ENCODE measurements at regions not wholly inside any gene's neighbourhood (a gene's known extent, or its start where the extent isn't known, plus 50 kb on each side); places are given as distances from the start of the nearest gene placed in this dataset.
"Not testable (repeated sequence)": the region's sequence is repeated elsewhere in the genome, so short reads cannot be mapped to it uniquely, and the experiment has no call there.

GRCh38 chr1:98304888-98305287 is 356.6 kb upstream of the SNX7 start:
- H3K27me3 Mint-ChIP-seq, result peaks cover 0 to 4% (median 0%) of the 10 kb centered on the region in 5 donors
- H3K9me3 Mint-ChIP-seq, result peaks cover 0 to 6% (median 0%) of the 10 kb centered on the region in 9 donors
- DNase-seq (no peak), ATAC-seq (no peak)
- H3K36me3 Mint-ChIP-seq, result no peaks in the 10 kb centered on the region
- no peak overlapping the region for H3K4me3 Mint-ChIP-seq
- no peak overlapping the region for H3K27ac Mint-ChIP-seq
- peaks cover 0 to 6% (median 0%) of the 10 kb centered on the region in 4 donors for H3K4me1 Mint-ChIP-seq
- POLR2A ChIA-PET, result no interaction called here

DNA sequence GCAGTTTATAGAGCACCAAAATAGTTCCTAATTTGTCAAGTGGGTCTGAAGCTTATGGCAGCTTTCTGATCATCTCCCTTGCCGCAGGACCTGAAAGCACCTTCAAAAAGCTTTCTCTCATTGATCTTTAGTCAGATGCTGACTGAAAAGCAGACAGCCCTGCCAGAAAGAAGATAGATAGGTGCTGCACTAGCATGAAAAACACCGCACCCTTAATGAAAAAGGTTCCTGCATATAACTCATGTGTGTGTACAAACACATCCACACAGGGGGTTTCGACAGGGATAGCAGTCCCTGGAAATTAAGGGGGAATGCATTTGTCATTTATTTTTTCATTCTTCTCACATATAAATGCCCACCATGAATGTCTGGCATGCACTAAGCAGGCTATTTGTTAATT is 361.7 kb upstream of the SNX7 start:
- Mint-ChIP-seq H3K4me3 (no peak overlapping the region), H3K4me1 (no peaks in the 10 kb centered on the region), H3K36me3 (no peaks in the 10 kb centered on the region), H3K27ac (no peak overlapping the region), H3K27me3 (no peaks in the 10 kb centered on the region), H3K9me3 (peaks cover 0 to 3% (median 0%) of the 10 kb centered on the region in 9 donors)
- POLR2A ChIA-PET, result no interaction called here
- ATAC-seq (no peak), DNase-seq (no peak)

DNA sequence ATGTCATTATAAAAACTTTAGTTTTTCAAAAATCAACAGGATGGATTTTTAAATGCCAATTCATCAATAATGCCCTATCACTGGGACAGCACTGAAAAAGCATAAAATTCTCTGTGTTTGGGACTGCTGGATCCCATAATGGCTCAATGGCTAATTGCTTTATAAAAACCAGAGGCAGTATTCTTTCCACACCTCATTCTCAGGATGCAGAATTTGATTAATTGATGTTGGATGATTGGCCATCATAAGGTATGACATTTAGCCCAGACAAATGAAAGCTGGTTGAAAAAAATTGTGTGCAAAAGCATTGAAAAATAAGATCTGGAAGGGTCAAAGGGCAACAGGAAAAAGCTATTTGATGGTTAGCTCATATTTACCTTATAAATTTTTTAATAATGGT is 362.2 kb upstream of the SNX7 start:
- Mint-ChIP-seq H3K4me1 (no peaks in the 10 kb centered on the region), H3K9me3 (peaks cover 0 to 3% (median 0%) of the 10 kb centered on the region in 9 donors), H3K27me3 (no peaks in the 10 kb centered on the region), H3K27ac (no peak overlapping the region), H3K36me3 (no peaks in the 10 kb centered on the region), H3K4me3 (no peak overlapping the region)
- POLR2A ChIA-PET, result no interaction called here
- DNase-seq (no peak), ATAC-seq (no peak)

GRCh38 chr1:98298319-98298718 is 363.2 kb upstream of the SNX7 start:
- Mint-ChIP-seq H3K4me1 (no peaks in the 10 kb centered on the region), H3K36me3 (no peaks in the 10 kb centered on the region), H3K9me3 (peaks cover 0 to 3% (median 0%) of the 10 kb centered on the region in 9 donors), H3K4me3 (no peak overlapping the region), H3K27me3 (no peaks in the 10 kb centered on the region), H3K27ac (no peak overlapping the region)
- POLR2A ChIA-PET, result no interaction called here
- ATAC-seq (no peak), DNase-seq (no peak)

GRCh38 chr1:98296681-98297080 is 364.8 kb upstream of the SNX7 start:
- H3K36me3 Mint-ChIP-seq, result no peaks in the 10 kb centered on the region
- POLR2A ChIA-PET, result no interaction called here
- H3K27ac Mint-ChIP-seq, result no peak overlapping the region
- H3K4me1 Mint-ChIP-seq, result no peaks in the 10 kb centered on the region
- H3K27me3 Mint-ChIP-seq, result no peaks in the 10 kb centered on the region
- DNase-seq, result no peak
- H3K9me3 Mint-ChIP-seq, result no peaks in the 10 kb centered on the region
- no peak overlapping the region for H3K4me3 Mint-ChIP-seq
- no peak for ATAC-seq

DNA sequence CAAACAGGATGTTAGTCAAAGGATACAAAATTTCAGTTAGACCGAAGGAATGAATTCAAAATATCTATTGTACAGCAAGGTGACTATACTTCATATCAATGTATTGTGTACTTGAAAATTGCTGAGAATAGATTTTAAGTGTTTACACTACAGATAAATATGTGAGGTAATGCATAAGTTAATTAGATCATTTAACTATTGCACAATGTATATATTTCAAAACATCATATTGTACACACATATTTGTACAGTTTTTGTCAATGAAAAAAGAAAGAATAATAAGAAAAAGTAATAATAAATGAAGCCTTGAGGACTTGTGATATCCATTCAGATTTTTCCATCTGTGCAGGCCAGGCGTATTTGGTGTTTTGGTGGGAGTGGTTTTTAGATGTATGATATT is 367.4 kb upstream of the SNX7 start:
- Mint-ChIP-seq H3K27me3 (no peaks in the 10 kb centered on the region), H3K36me3 (no peaks in the 10 kb centered on the region), H3K27ac (no peak overlapping the region), H3K4me1 (no peaks in the 10 kb centered on the region), H3K4me3 (no peak overlapping the region), H3K9me3 (no peaks in the 10 kb centered on the region)
- ATAC-seq, result no peak
- DNase-seq, result no peak
- POLR2A ChIA-PET, result no interaction called here

GRCh38 chr1:98292994-98293393 is 368.5 kb upstream of the SNX7 start:
- no peak for DNase-seq
- no peaks in the 10 kb centered on the region for H3K9me3 Mint-ChIP-seq
- POLR2A ChIA-PET, result no interaction called here
- H3K4me1 Mint-ChIP-seq, result no peaks in the 10 kb centered on the region
- H3K27me3 Mint-ChIP-seq, result no peaks in the 10 kb centered on the region
- ATAC-seq, result no peak
- H3K4me3 Mint-ChIP-seq, result no peak overlapping the region
- H3K27ac Mint-ChIP-seq, result no peak overlapping the region
- H3K36me3 Mint-ChIP-seq, result no peaks in the 10 kb centered on the region

DNA sequence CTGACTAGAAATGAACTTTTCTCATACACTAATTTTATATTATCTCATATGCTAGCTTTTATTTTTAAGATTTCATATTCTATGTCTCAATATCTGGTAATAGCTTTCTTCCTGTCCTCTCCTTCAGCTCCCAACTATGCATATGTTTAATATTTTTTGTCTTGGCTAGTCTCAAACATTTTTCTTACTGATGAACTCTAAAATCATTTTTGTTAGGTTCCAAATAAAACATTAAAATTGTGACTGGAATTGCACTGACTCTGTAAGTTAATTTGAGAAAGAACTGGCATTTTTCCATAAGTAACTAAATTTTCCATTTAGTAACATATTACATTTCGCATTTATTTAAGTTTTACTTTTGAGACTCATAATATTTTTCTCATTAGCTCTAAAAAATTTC is 368.5 kb upstream of the DPYD start:
- H3K36me3 Mint-ChIP-seq, result no peaks in the 10 kb centered on the region
- H3K27ac Mint-ChIP-seq, result no peak overlapping the region
- POLR2A ChIA-PET, result no interaction called here
- H3K9me3 Mint-ChIP-seq, result peaks cover 0 to 1% (median 0%) of the 10 kb centered on the region in 9 donors
- DNase-seq (no peak), ATAC-seq (no peak)
- H3K4me3 Mint-ChIP-seq, result no peak overlapping the region
- no peaks in the 10 kb centered on the region for H3K27me3 Mint-ChIP-seq
- no peaks in the 10 kb centered on the region for H3K4me1 Mint-ChIP-seq

- no peaks in the 10 kb centered on the region for H3K27me3 Mint-ChIP-seq
- no peak for DNase-seq
- H3K4me1 Mint-ChIP-seq, result no peaks in the 10 kb centered on the region
- no peak overlapping the region for H3K27ac Mint-ChIP-seq
- H3K4me3 Mint-ChIP-seq, result no peak overlapping the region
- no peaks in the 10 kb centered on the region for H3K36me3 Mint-ChIP-seq
- peaks cover 0 to 4% (median 0%) of the 10 kb centered on the region in 9 donors for H3K9me3 Mint-ChIP-seq
- ATAC-seq, result no peak
- POLR2A ChIA-PET, result no interaction called here
Measured at GRCh38 chr1:98288494-98288893, 367.7 kb upstream of the DPYD start.

GRCh38 chr1:98287626-98288025 is 366.8 kb upstream of the DPYD start:
- no peak overlapping the region for H3K4me3 Mint-ChIP-seq
- POLR2A ChIA-PET, result no interaction called here
- no peak for ATAC-seq
- no peak for DNase-seq
- no peak overlapping the region for H3K27ac Mint-ChIP-seq
- H3K4me1 Mint-ChIP-seq, result no peaks in the 10 kb centered on the region
- no peaks in the 10 kb centered on the region for H3K36me3 Mint-ChIP-seq
- no peaks in the 10 kb centered on the region for H3K27me3 Mint-ChIP-seq
- peaks cover 0 to 4% (median 0%) of the 10 kb centered on the region in 9 donors for H3K9me3 Mint-ChIP-seq

- Mint-ChIP-seq H3K27ac (no peak overlapping the region), H3K9me3 (peaks cover 0 to 4% (median 0%) of the 10 kb centered on the region in 9 donors), H3K4me3 (no peak overlapping the region), H3K27me3 (no peaks in the 10 kb centered on the region), H3K4me1 (no peaks in the 10 kb centered on the region), H3K36me3 (no peaks in the 10 kb centered on the region)
- POLR2A ChIA-PET, result no interaction called here
- no peak for DNase-seq
- no peak for ATAC-seq
Measured at GRCh38 chr1:98286656-98287055, 365.8 kb upstream of the DPYD start.

DNA sequence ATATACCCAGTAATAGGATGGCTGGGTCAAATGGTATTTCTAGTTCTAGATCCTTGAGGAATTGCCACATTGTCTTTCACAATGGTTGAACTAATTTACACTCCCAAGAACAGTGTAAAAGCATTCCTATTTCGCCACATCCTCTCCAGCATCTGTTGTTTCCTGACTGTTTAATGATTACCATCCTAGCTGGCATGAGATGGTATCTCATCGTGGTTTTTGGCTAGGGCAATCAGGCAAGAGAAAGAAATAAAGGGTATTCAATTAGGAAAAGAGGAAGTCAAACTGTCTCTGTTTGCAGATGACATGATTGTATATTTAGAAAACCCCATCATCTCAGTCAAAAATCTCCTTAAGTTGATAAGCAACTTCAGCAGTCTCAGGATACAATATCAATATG is 364.5 kb upstream of the DPYD start:
- H3K4me1 Mint-ChIP-seq, H3K9me3 Mint-ChIP-seq, H3K27ac Mint-ChIP-seq, H3K4me3 Mint-ChIP-seq, DNase-seq, ATAC-seq, POLR2A ChIA-PET, H3K36me3 Mint-ChIP-seq, H3K27me3 Mint-ChIP-seq: not testable (repeated sequence)

- no peak for ATAC-seq
- Mint-ChIP-seq H3K4me1 (no peaks in the 10 kb centered on the region), H3K27me3 (no peaks in the 10 kb centered on the region), H3K36me3 (no peaks in the 10 kb centered on the region), H3K27ac (no peak overlapping the region), H3K4me3 (no peak overlapping the region), H3K9me3 (peaks cover 0 to 4% (median 0%) of the 10 kb centered on the region in 9 donors)
- no peak for DNase-seq
- POLR2A ChIA-PET, result no interaction called here
Measured at GRCh38 chr1:98280049-98280448, 359.2 kb upstream of the DPYD start.

DNA sequence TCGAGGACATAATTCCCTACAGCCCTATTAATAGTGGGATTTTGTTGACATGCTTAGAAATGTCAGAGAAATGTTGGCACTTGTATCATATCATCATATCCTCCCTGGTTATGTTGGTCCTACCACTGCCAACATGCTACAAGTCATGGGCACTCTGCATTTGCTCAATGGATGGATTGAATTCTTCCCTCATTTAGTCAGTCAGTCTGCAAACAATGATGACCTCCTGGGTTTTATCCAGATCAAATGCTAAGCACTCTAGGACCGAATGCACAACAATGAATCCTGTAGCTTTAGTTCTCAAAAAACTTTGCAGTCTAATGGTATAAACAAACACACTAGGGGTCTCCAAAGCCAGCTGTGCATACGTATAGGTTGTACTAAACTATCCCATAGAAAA is 357.2 kb upstream of the DPYD start:
- Mint-ChIP-seq H3K36me3 (no peaks in the 10 kb centered on the region), H3K9me3 (peaks cover 0 to 3% (median 0%) of the 10 kb centered on the region in 9 donors), H3K27ac (no peak overlapping the region), H3K4me1 (no peaks in the 10 kb centered on the region), H3K4me3 (no peak overlapping the region), H3K27me3 (peaks cover 0 to 3% (median 0%) of the 10 kb centered on the region in 5 donors)
- DNase-seq (no peak), ATAC-seq (no peak)
- POLR2A ChIA-PET, result no interaction called here

GRCh38 chr1:98277118-98277517 is 356.3 kb upstream of the DPYD start:
- Mint-ChIP-seq H3K27ac (peak overlapping the region in 1 of 10 donors; percentile 73), H3K9me3 (peaks cover 0 to 7% (median 0%) of the 10 kb centered on the region in 9 donors), H3K4me1 (no peaks in the 10 kb centered on the region), H3K36me3 (no peaks in the 10 kb centered on the region), H3K27me3 (peaks cover 0 to 3% (median 0%) of the 10 kb centered on the region in 5 donors), H3K4me3 (no peak overlapping the region)
- no peak for ATAC-seq
- POLR2A ChIA-PET, result no interaction called here
- no peak for DNase-seq

Measured in naive thymus-derived CD8-positive, alpha-beta T cell (primary cell).